GM23248 (cell line): ENCODE measurements at regions not wholly inside any gene's neighbourhood (a gene's known extent, or its start where the extent isn't known, plus 50 kb on each side); places are given as distances from the start of the nearest gene placed in this dataset.
"Not testable (repeated sequence)": the region's sequence is repeated elsewhere in the genome, so short reads cannot be mapped to it uniquely, and the experiment has no call there.

Source experiments
- EZH2 ChIP-seq: fragments of 200-600 bp; sonication (generic); IDR thresholded peaks from 2 replicates; pipeline ENCODE4 v1.6.1; 2018; ENCODE audit warnings: antibody characterized with exemption, mild to moderate bottlenecking; ENCODE audit not compliant: insufficient read depth, poor library complexity, severe bottlenecking
- EZH2phosphoT487 ChIP-seq: fragments of 200-600 bp; sonication (generic); IDR thresholded peaks from 2 replicates; pipeline ENCODE4 v1.6.1; 2018; ENCODE audit warnings: antibody characterized with exemption, moderate library complexity, mild to moderate bottlenecking, low read depth; ENCODE audit not compliant: insufficient read depth

DNA sequence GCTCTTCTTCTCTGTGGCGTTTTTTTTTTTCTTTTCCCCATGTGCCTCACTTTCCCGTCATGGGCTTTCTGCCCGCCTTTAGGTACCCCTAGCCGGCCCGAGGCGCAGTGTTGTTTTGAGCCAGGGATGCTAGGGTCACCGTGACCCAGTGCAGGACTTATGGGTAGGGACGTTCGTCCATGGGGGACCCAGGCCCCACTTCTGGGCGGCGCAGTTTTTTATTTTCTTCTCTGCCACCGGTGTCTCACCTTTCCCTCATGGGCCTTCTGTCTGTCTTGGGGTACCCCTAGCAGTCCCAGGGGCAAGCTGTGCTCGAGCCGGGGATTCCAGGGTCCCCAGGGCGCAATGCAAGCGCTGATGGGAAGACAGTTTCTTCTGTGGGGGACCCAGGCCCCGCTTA is 3705.7 kb upstream of the OR11H1 start:
- not testable (repeated sequence) for TF ChIP-seq EZH2, EZH2phosphoT487
